ENCODE measurements at regions not wholly inside any gene's neighbourhood (a gene's known extent, or its start where the extent isn't known, plus 50 kb on each side); places are given as distances from the start of the nearest gene placed in this dataset.
"Not testable (repeated sequence)": the region's sequence is repeated elsewhere in the genome, so short reads cannot be mapped to it uniquely, and the experiment has no call there.

- Histone ChIP-seq H3K4me3 (ENCODE audit: extremely low read depth, insufficient read depth, low read length, poor library complexity, severe bottlenecking) (no peak overlapping the region), H3K4me1 (ENCODE audit: control insufficient read depth, insufficient read depth, low read length, poor library complexity, severe bottlenecking) (no peaks in the 10 kb centered on the region), H3K36me3 (ENCODE audit: control insufficient read depth, insufficient read depth, low read length) (no peaks in the 10 kb centered on the region), H3K9me3 (ENCODE audit: control insufficient read depth, low read length) (no peaks in the 10 kb centered on the region), H3K27ac (ENCODE audit: low read depth, low read length, severe bottlenecking) (no peak overlapping the region)
- no CpG with 5 or more reads among the region's 4 CpGs for WGBS, 2 experiments (ENCODE audit: insufficient coverage in 2 of 2)
These were observed 137.6 kb upstream of the ESX1 start for GRCh38 chrX:104392350-104392749.

- 80% methylated on average over 1 of the region's 4 CpGs; no CpG with 5 or more reads in 1 of the 2 experiments for WGBS, 2 experiments (ENCODE audit: insufficient coverage in 2 of 2)
- Histone ChIP-seq H3K27ac (ENCODE audit: low read depth, low read length, severe bottlenecking) (no peak overlapping the region), H3K4me3 (ENCODE audit: extremely low read depth, insufficient read depth, low read length, poor library complexity, severe bottlenecking) (no peak overlapping the region), H3K36me3 (ENCODE audit: control insufficient read depth, insufficient read depth, low read length) (no peaks in the 10 kb centered on the region), H3K9me3 (ENCODE audit: control insufficient read depth, low read length) (no peaks in the 10 kb centered on the region), H3K4me1 (ENCODE audit: control insufficient read depth, insufficient read depth, low read length, poor library complexity, severe bottlenecking) (no peaks in the 10 kb centered on the region)
These were observed 137.2 kb upstream of the ESX1 start for GRCh38 chrX:104391906-104392305.

GRCh38 chrX:104376937-104377336 is 122.2 kb upstream of the ESX1 start:
- no peak overlapping the region for H3K27ac ChIP-seq (ENCODE audit: low read depth, low read length, severe bottlenecking)
- 80 to 88% methylated on average over 1 to 2 of the region's 2 CpGs for WGBS, 2 experiments (ENCODE audit: insufficient coverage in 2 of 2)
- H3K9me3 ChIP-seq (ENCODE audit: control insufficient read depth, low read length): no peaks in the 10 kb centered on the region
- no peak overlapping the region for H3K4me3 ChIP-seq (ENCODE audit: extremely low read depth, insufficient read depth, low read length, poor library complexity, severe bottlenecking)
- H3K4me1 ChIP-seq (ENCODE audit: control insufficient read depth, insufficient read depth, low read length, poor library complexity, severe bottlenecking): no peaks in the 10 kb centered on the region
- H3K36me3 ChIP-seq (ENCODE audit: control insufficient read depth, insufficient read depth, low read length): no peaks in the 10 kb centered on the region

- no peaks in the 10 kb centered on the region for H3K4me1 ChIP-seq (ENCODE audit: control insufficient read depth, insufficient read depth, low read length, poor library complexity, severe bottlenecking)
- no peak overlapping the region for H3K27ac ChIP-seq (ENCODE audit: low read depth, low read length, severe bottlenecking)
- 80 to 100% methylated on average over 1 of the region's 1 CpG for WGBS, 2 experiments (ENCODE audit: insufficient coverage in 2 of 2)
- no peak overlapping the region for H3K4me3 ChIP-seq (ENCODE audit: extremely low read depth, insufficient read depth, low read length, poor library complexity, severe bottlenecking)
- H3K36me3 ChIP-seq (ENCODE audit: control insufficient read depth, insufficient read depth, low read length): no peaks in the 10 kb centered on the region
- H3K9me3 ChIP-seq (ENCODE audit: control insufficient read depth, low read length): no peaks in the 10 kb centered on the region
These were observed 117.8 kb upstream of the ESX1 start for GRCh38 chrX:104372547-104372946.

- no peaks in the 10 kb centered on the region for H3K9me3 ChIP-seq (ENCODE audit: control insufficient read depth, low read length)
- H3K27ac ChIP-seq (ENCODE audit: low read depth, low read length, severe bottlenecking): no peak overlapping the region
- H3K36me3 ChIP-seq (ENCODE audit: control insufficient read depth, insufficient read depth, low read length): no peaks in the 10 kb centered on the region
- no peak overlapping the region for H3K4me3 ChIP-seq (ENCODE audit: extremely low read depth, insufficient read depth, low read length, poor library complexity, severe bottlenecking)
- 100% methylated on average over 1 of the region's 2 CpGs; no CpG with 5 or more reads in 1 of the 2 experiments for WGBS, 2 experiments (ENCODE audit: insufficient coverage in 2 of 2)
- no peaks in the 10 kb centered on the region for H3K4me1 ChIP-seq (ENCODE audit: control insufficient read depth, insufficient read depth, low read length, poor library complexity, severe bottlenecking)
These were observed 115.4 kb upstream of the ESX1 start for GRCh38 chrX:104370089-104370488.

- not testable (repeated sequence) for H3K4me1 ChIP-seq (ENCODE audit: control insufficient read depth, insufficient read depth, low read length, poor library complexity, severe bottlenecking); H3K4me3 ChIP-seq (ENCODE audit: extremely low read depth, insufficient read depth, low read length, poor library complexity, severe bottlenecking); H3K27ac ChIP-seq (ENCODE audit: low read depth, low read length, severe bottlenecking); H3K36me3 ChIP-seq (ENCODE audit: control insufficient read depth, insufficient read depth, low read length); H3K9me3 ChIP-seq (ENCODE audit: control insufficient read depth, low read length)
- WGBS, 2 experiments (ENCODE audit: insufficient coverage in 2 of 2): no CpG with 5 or more reads among the region's 2 CpGs
These were observed 106.0 kb upstream of the ESX1 start for GRCh38 chrX:104360774-104361173.

GRCh38 chrX:104359124-104359523 is 104.4 kb upstream of the ESX1 start:
- Histone ChIP-seq H3K27ac (ENCODE audit: low read depth, low read length, severe bottlenecking) (no peak overlapping the region), H3K9me3 (ENCODE audit: control insufficient read depth, low read length) (no peaks in the 10 kb centered on the region), H3K36me3 (ENCODE audit: control insufficient read depth, insufficient read depth, low read length) (no peaks in the 10 kb centered on the region), H3K4me3 (ENCODE audit: extremely low read depth, insufficient read depth, low read length, poor library complexity, severe bottlenecking) (no peak overlapping the region), H3K4me1 (ENCODE audit: control insufficient read depth, insufficient read depth, low read length, poor library complexity, severe bottlenecking) (no peaks in the 10 kb centered on the region)
- 91 to 100% methylated on average over 1 of the region's 1 CpG for WGBS, 2 experiments (ENCODE audit: insufficient coverage in 2 of 2)

GRCh38 chrX:104351173-104351769 is 96.5 kb upstream of the ESX1 start:
- Histone ChIP-seq H3K4me1 (ENCODE audit: control insufficient read depth, insufficient read depth, low read length, poor library complexity, severe bottlenecking) (peaks cover 3% of the 10 kb centered on the region), H3K9me3 (ENCODE audit: control insufficient read depth, low read length) (no peaks in the 10 kb centered on the region), H3K4me3 (ENCODE audit: extremely low read depth, insufficient read depth, low read length, poor library complexity, severe bottlenecking) (no peak overlapping the region), H3K27ac (ENCODE audit: low read depth, low read length, severe bottlenecking) (peak overlapping the region; percentile 45), H3K36me3 (ENCODE audit: control insufficient read depth, insufficient read depth, low read length) (no peaks in the 10 kb centered on the region)
- 60 to 80% methylated on average over 1 to 2 of the region's 3 CpGs for WGBS, 2 experiments (ENCODE audit: insufficient coverage in 2 of 2)

GRCh38 chrX:104347860-104348259 is 93.1 kb upstream of the ESX1 start:
- WGBS, 2 experiments (ENCODE audit: insufficient coverage in 2 of 2): 80 to 100% methylated on average over 1 to 2 of the region's 4 CpGs
- no peaks in the 10 kb centered on the region for H3K9me3 ChIP-seq (ENCODE audit: control insufficient read depth, low read length)
- H3K4me1 ChIP-seq (ENCODE audit: control insufficient read depth, insufficient read depth, low read length, poor library complexity, severe bottlenecking): peaks cover 3% of the 10 kb centered on the region

GRCh38 chrX:104343428-104344129 is 88.8 kb upstream of the ESX1 start:
- Histone ChIP-seq H3K4me1 (ENCODE audit: control insufficient read depth, insufficient read depth, low read length, poor library complexity, severe bottlenecking) (no peaks in the 10 kb centered on the region), H3K9me3 (ENCODE audit: control insufficient read depth, low read length) (no peaks in the 10 kb centered on the region), H3K27ac (ENCODE audit: low read depth, low read length, severe bottlenecking) (no peak overlapping the region), H3K36me3 (ENCODE audit: control insufficient read depth, insufficient read depth, low read length) (no peaks in the 10 kb centered on the region), H3K4me3 (ENCODE audit: extremely low read depth, insufficient read depth, low read length, poor library complexity, severe bottlenecking) (no peak overlapping the region)
- WGBS, 2 experiments (ENCODE audit: insufficient coverage in 2 of 2): 60% methylated on average over 1 of the region's 8 CpGs; no CpG with 5 or more reads in 1 of the 2 experiments

More at GRCh38 chrX:104347860-104348259, 93.1 kb upstream of the ESX1 start:
- H3K27ac ChIP-seq (ENCODE audit: low read depth, low read length, severe bottlenecking): no peak overlapping the region
- H3K4me3 ChIP-seq (ENCODE audit: extremely low read depth, insufficient read depth, low read length, poor library complexity, severe bottlenecking): no peak overlapping the region
- no peaks in the 10 kb centered on the region for H3K36me3 ChIP-seq (ENCODE audit: control insufficient read depth, insufficient read depth, low read length)

GRCh38 chrX:104342065-104342464 is 87.3 kb upstream of the ESX1 start:
- Histone ChIP-seq H3K27ac (ENCODE audit: low read depth, low read length, severe bottlenecking) (no peak overlapping the region), H3K36me3 (ENCODE audit: control insufficient read depth, insufficient read depth, low read length) (no peaks in the 10 kb centered on the region), H3K4me3 (ENCODE audit: extremely low read depth, insufficient read depth, low read length, poor library complexity, severe bottlenecking) (no peak overlapping the region), H3K9me3 (ENCODE audit: control insufficient read depth, low read length) (no peaks in the 10 kb centered on the region), H3K4me1 (ENCODE audit: control insufficient read depth, insufficient read depth, low read length, poor library complexity, severe bottlenecking) (no peaks in the 10 kb centered on the region)
- WGBS, 2 experiments (ENCODE audit: insufficient coverage in 2 of 2): no CpG with 5 or more reads among the region's 2 CpGs
